Right renal cortex interstitium (tissue), 3 donors: ENCODE measurements at regions not wholly inside any gene's neighbourhood (a gene's known extent, or its start where the extent isn't known, plus 50 kb on each side); places are given as distances from the start of the nearest gene placed in this dataset.

ENCODE experiments used
- DNase-seq, 3 donors: peaks; one replicate each; pipeline ENCODE4 v3.0.0-alpha.2; 2013; ENCODE audit warnings: low read depth in 3 of 3, low spot score in 2 of 3

DNA sequence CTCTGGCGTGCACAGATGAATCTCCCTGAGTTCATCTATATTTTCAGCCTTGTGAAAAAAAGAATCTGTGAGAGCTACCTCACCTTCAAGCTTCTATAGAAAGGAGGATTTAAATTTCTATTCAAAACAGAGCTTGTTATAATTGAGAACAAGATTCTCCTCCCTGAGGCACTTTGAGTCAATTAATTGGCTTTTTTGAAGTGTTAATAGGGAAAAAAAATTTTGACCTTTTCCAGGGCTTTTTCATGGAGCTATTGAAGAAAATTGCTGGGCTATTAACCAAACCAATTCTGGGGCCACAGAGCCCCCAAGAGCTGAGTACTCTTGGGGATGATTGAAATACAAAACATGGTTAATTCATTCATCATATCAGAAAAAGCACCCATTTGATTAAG lies 225.1 kb downstream of the CMPK2 start:
- DNase-seq = no peak

DNA sequence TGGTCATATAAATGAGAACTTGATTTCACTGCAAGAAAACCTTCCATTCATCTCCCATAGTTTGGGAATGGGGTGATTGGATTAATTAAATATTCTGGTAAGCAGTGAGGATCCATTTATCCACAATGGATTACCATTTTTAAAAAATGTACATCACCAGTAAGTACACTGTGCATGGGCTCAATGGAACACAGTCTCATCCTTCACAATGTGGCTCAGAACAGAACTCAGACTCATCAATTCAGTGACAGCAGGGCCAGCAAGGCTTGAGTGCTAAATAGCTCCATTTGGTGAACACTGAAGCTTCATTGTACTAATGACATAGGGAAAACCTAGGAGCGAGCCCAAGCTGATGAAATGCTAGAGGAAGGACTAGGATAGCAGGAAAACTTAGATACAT lies 223.8 kb downstream of the CMPK2 start:
- DNase-seq = no peak

DNA sequence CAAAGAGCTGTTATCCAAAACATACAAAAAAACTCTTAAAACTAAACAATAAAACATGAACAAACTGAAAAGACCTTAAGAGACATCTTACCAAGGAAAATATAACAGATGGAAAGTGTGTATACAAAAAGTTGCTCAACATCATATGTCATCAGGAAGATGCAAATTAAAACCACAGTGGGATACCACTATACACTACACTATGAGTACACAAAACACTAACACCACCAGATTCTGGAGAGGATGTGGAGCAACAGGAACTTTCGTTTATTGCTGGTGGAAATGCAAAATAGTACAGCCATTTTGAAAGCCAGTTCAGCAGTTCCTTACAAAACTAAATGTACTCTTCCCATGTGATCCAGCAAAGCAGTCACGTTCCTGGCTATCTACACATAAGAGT lies 221.4 kb downstream of the CMPK2 start:
- no peak for DNase-seq

DNA sequence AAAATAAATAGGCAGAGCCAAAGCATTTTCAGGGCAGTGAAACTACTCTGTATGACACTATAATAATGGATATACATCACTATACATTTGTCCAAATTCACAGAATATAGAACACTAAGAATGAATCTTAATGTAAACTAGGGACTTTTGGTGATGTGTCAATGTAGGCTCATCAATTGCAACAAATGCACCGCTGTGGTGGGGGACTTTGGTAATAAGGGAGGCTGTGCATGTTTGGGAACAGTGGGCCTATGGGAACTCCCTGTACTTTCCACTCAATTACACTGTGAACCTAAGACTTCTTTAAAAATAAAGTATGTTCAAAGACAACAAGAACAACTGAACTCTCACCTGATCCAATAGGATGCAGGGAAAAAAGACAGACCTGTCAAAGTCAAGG lies 220.7 kb downstream of the CMPK2 start:
- DNase-seq = no peak

DNA sequence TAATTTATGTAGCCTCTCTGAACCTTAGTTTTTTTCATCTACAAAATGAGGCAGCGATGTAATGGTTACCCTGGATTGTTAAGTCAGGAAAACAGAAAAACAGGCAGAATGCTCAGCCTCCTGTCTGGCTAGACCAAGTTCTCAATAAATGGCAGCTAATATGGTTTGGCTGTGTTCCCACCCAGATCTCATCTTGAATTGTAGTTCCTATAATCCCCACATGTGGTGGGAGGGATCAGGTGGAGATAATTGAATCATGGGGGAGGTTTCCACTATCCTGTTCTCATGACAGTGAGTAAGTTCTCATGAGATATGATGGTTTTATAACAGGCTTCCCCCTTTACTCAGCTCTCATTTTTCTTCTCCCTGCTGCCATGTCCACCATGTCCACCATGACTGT lies 220.0 kb downstream of the CMPK2 start:
- no peak for DNase-seq

DNA sequence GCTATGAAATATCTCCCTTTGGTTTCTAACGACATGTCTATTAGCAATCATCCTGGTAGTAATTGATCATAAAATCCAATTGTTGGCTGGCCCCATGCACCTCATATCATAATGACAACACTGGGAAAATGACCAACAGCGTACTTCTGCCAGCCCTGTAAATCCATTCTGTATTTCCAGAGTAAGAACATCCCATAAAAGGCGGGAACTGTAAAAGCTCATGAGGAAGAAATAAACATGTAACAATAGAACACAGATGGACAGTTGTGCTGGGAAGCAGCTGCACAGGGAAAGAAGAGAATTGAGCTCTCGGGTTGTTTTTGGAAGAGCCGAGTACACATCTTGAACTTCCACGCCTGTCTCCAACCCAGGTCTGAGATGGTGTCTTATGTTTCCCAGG lies 218.7 kb downstream of the CMPK2 start:
- DNase-seq = no peak

DNA sequence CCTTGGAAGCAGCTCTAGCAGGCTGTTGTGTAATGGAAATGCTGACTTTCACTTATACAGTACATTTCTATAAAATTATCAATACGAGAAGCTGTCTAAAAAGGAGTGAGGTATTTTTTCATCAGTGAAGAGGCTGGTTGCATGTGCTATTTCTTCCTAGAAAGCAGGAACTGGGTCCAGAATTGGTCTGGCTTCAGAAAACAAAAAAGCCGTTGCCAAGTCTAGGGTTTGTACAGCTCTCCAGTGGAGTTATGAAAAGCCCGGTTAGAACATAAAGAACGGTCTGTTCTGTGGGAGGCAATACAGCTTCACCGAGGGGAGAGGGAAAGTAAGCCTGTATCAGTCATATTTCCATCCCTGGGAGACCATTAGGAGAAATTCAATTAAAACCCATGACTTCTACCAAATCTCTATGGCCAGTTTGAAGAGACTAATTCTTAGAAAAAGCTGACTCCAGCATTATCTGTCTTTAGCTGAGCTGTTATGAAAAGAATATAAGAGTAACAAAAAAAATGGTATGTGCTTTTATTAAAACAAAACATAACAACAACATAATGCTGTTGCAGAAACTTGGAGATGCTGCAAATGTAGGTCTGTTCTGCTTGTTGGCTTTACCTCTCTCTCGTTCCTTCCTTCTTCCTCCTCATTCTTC lies 217.0 kb downstream of the CMPK2 start:
- no peak for DNase-seq

DNA sequence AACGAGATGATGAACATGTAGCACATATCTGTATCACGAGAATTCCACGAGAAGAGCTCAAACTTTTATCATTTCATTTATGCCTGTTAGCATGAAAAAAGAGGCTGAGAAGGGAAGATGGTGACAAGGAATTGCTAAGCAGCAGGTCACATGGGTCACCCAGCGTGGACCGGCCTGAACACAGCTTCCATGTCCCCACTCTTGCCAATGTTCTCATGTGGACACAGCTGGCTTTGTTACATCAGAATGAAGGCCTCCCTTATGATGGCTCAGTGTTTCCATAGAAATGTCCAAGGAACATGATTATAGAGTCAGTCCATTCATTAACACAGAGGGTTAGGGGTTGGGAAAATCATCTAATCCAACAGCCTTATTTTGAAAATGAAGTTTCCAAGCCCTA lies 215.4 kb downstream of the CMPK2 start:
- DNase-seq = no peak

DNA sequence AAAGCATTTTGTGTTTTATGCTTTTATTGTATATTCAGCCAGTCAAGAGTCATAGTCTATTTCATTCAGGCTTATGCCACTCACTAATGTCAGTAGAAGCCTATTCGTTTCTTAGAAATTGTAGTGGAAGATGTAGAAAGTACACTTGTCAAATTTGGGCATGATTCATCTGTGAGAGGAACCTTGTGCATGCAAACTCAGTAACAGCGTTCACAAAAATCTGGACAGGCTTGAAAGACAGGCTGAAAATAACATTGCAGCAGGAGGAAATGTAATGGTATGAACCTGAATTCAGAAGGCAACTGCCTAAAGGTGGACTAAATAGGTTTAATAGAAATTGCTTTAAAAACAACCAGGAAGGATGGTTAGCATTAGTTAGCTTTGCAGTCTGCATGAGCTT lies 213.5 kb downstream of the CMPK2 start:
- no peak for DNase-seq

DNA sequence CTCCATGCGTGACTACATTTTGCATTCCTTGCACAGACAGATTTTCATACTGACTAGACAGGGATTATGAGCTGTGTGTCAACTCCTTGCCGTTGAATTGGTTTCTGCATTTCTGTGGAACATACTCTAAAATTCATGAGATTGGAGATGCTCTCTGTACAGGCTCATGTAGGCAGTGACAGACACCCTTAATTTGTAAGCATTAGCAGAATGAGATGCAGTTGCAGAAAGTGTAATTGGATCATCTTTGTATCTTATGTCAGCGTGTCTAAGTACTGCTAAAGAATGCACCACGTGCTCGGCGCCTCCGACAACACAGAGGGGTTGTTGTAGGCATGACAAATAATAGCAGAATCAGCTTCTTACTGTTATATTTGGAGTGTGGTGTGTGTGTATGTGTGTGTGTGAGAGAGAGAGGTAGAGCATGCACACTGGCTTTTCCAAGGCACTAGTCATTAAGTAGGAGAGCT lies 212.4 kb downstream of the CMPK2 start:
- no peak for DNase-seq

DNA sequence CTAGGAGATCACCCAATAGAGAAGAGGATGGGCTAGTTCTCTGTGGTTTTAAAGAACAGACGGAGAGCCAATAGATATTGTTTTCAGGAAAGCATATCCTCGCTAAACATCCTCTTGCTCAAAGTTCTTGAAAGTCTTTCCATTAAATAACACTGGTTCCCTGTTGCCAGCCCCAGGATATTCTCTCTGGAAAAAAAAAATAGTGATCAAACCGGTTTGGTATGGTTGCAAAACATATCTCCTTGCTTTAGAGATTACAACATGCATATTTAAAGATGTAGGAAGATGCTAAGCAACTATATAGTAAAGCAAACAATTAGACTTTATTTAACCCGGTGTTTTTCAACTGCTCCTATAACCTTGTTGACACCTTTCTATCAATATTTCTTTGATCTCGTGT lies 211.4 kb downstream of the CMPK2 start:
- no peak for DNase-seq

DNA sequence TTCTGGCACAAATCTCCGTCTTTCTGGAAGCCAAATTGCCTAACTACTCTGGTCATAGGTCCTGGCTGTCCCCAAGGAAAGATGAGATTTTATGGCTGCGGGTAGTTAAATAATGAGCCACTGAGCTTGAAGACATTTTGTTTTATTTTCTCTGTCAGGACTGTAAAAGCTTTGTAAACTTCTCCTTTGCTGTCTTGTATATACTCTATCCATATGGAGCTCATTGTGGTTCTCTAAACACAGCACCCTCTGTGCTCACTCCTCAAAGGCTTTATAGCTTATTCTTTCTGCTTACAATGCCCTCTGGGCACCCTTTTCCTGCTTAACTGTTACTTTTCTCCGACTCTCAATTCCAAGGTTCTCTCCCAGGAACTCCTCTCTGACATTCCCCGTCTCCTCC lies 209.1 kb downstream of the CMPK2 start:
- no peak for DNase-seq

DNA sequence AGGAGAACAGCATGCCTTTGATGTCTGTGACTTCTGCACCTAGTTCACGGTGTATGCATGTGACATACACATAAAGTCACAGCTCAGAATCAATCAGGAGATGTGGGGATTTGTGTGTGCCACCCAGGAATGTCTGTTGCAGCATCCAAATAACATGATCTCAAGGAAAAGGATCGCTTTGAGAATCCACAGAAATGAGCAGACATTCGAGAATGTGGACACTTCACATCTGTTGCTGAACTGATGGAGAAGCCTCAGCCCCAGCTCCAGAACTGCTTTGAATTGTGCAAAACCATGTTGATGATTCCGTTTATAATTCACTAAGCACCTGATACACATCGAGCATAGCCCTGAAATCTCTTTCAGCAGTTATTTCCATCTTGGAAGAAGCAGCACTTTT lies 208.6 kb downstream of the CMPK2 start:
- DNase-seq = no peak

DNA sequence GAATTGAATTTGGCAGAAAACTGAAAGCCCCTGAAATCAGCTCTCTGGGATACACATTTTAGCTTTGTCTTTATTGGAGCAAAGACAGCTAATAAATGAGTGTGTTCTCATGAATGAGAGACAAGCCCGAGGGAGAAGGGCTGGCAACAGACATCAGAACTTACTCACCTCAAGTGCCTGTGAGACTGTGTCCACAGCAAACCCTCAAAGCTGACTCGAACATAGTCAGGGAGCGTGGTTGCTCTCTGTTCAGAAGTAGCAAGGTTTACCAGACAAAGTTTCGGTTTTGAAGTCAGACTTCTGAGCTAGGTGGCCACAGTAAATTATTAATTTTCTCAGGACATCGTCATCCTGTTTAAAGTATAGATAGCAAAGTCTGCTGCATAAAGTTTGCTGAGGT lies 207.9 kb downstream of the CMPK2 start:
- no peak for DNase-seq

DNA sequence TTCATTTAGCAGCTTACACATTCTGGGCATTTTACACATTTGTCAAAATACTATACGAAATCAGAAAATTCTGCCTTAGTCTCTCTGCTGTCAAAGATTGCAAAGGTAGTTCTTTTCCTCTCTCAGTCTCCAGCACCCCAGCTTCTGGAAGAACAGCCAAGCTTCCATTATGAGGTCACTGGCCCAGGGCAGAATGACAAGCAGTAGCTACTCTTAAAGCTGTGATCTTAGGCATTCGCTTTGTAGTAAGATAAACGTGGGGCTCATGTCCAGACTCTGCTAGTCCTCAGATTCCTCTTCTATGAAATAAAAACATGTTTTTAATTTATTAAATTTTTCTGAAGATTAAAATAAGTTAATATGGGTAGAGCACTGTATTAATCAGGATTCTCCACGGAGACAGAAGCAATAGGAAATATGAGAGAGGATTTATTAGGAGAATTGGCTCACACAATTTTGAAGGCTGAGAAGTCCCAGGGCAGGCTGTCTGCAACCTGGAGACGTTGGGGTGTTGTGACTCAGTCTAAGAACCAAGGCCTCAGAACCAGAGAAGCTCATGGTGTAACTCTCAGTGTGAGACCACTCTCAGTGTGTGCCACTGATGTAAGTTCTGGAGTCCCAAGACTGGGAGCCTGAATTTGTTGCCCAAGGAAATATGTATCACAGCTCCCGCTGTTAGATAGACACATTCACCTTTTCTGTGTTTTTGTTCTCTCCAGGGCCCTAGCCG lies 201.2 kb downstream of the CMPK2 start:
- no peak for DNase-seq

DNA sequence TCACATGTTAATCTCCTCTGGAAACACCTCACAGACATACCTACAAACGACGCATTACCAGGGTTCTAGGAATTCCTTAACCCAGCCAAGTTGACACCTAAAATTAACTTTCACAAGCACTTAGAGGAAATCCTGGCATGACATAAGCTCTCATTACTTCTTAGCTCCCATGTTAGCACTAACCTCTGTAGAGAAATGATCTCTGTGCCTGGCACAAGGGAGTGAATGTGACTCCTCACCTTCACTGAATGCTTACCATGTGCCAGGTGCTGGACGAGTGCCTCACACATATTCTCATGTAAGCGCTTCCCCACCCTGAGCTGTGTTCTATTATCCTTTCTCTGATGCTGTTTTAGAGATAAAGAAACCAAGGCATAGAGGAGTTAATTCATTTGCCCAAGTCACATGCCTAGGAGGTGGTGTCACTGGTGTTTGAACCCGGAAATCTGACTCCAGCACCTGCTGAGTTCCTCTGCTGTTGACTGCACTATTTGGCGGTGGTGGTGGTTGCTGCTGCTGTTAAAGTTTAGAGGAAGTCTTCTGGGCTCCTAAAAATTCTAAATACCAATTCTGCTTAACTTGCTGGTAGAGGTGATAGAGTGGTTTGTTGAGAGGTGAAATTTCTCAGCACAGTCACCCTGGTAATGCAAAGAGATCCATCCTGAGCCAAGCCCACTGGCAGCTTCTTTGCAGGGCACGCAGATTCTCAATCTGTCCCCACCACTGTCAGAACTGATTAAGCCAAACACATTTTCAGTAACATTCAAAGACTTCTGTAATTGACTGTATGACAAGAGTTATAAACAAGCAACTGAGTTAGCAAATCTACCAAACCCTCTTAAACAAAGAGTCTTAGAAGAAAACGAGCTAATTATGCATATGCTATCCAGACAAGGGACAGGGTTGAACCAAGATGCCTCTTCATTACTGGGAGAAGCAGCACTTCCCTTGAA lies 200.3 kb downstream of the CMPK2 start:
- DNase-seq = no peak

DNA sequence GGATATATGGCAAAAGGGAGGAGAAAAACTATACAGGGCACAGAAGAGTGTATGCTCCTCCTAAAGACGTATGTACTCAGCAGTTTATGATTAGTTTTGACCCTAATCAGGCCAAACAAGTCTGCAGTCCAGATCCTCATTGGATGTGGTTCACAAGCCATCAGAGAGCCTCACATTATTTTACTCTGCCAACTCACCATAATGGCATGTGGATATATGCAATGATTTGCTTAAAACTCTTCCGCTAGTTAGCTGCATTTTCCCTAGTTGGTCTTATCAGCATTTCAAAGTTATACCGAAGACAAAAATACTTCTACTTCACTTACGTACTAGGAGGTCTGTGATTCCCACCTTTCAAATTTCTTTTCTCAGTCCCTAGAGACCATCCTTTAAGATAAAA lies 198.4 kb downstream of the CMPK2 start:
- DNase-seq = no peak

DNA sequence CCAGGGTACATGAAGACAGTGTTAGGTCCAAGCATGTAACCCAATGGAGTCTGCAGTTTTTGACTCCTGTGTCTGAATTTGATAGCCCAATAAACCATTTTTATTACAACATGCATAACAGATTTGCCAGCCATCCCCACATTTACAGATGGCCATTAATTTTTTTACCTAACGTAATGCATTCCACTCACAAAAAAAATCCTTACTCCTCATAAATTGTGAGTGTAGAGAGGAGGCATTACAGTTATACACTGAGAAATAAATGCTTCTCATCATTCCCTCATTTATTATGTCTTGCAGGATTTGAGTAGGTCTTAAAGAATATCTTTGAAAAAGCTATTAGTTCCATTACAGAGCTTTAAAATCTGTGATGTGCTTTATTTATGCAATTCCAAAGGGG lies 193.8 kb downstream of the CMPK2 start:
- DNase-seq = no peak

DNA sequence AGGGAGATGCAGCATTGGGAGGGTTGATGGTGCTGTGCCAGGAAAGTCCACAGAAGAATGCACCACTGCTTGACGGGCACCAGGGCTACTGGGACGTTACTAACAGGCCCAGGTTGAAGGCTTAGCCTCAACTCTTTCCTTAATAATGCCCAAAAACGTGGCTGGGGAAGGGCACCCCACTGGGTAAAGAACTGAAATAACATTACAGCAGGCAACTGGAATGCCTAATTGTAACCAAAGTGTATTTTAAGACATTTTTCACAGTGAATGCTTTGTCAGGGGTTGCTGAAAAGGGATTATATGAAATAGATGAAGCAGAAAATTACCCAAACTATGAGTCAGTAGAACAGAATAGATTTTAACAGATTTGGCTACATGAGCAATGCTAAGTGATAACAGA lies 191.3 kb downstream of the CMPK2 start:
- DNase-seq = no peak

DNA sequence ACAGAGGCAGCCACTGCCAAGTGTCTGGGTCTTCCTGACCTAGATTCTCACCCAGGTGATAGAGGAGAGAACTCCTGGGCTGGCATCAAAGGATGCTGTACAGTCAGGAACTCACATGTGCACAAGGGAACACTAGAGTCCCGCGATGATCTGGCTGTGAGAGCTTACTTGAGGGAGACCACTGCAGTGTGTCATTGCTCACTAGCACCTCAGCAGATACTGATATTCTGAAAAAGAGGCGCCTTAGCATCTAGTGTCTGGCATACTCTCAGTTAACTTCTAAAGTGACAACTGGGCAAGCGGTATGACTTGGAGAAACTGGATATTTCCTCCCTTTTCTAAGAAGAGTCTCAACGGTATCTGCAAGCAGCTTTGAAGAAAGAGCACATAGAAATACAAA lies 189.9 kb downstream of the CMPK2 start:
- no peak for DNase-seq

DNA sequence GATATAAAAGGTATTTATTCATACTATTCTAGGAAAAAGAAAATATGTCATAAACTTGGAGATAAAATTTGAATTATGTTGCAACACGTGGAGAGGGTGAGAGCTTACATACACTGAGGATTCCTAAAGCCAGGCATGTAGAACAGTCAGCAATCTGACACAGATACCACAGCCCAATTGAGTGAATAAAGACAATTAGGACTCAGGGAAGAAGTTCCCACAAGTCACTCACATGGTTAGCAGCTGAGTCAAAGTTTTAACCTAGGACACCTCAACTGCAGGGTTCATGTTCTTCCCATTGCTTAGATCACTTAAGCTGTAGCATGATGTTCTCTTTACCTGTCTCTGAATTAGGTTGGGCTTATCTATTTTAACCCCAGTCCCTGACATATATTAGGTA lies 189.5 kb downstream of the CMPK2 start:
- no peak for DNase-seq

DNA sequence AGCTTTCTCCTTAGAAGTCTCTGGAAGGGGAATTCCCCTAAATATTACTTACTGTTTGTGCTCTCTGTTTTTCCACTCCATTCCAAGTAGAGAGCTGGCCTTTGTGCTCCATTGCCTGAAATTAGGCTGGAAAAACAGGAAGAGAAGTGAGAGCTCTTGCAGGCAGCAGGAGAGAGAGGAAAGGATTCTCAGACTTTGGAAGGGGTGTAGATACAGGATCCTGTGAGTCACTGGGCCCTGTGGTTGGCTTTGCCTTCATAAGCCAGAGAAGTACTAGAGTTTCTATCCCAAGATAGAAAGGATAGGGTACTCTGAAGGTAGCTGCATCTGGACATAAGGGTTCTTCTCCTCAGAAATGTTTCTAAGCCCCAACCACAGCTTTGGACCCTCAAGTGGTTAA lies 188.9 kb downstream of the CMPK2 start:
- no peak for DNase-seq
